ENCODE measurements at regions not wholly inside any gene's neighbourhood (a gene's known extent, or its start where the extent isn't known, plus 50 kb on each side); places are given as distances from the start of the nearest gene placed in this dataset.
A peak's percentile ranks its signal among the peaks of the same experiment; 100 is the strongest.
"Not testable (repeated sequence)": the region's sequence is repeated elsewhere in the genome, so short reads cannot be mapped to it uniquely, and the experiment has no call there.

GRCh38 chr10:30730306-30730705 is 100.8 kb upstream of the LYZL2 start:
- DNase-seq, result no peak

- no peak for DNase-seq
Measured at GRCh38 chr10:30728766-30729165, 99.2 kb upstream of the LYZL2 start.

- DNase-seq, result no peak
Measured at GRCh38 chr10:30728127-30728526, 98.6 kb upstream of the LYZL2 start.

GRCh38 chr10:30727524-30727923 is 98.0 kb upstream of the LYZL2 start:
- DNase-seq, result no peak

GRCh38 chr10:30726783-30727414 is 97.3 kb upstream of the LYZL2 start:
- DNase-seq, result peak; percentile 19

- DNase-seq, result no peak
Measured at GRCh38 chr10:30725661-30726060, 96.1 kb upstream of the LYZL2 start.

GRCh38 chr10:30724296-30724695 is 94.7 kb upstream of the LYZL2 start:
- DNase-seq, result no peak

- no peak for DNase-seq
Measured at GRCh38 chr10:30722956-30723620, 93.5 kb upstream of the LYZL2 start.

GRCh38 chr10:30719832-30720231 is 90.3 kb upstream of the LYZL2 start:
- DNase-seq, result no peak

GRCh38 chr10:30709700-30710358 is 80.3 kb upstream of the LYZL2 start:
- no peak for DNase-seq

- no peak for DNase-seq
Measured at GRCh38 chr10:30709229-30709628, 79.7 kb upstream of the LYZL2 start.

GRCh38 chr10:30708234-30708633 is 78.7 kb upstream of the LYZL2 start:
- DNase-seq, result no peak

- not testable (repeated sequence) for DNase-seq
Measured at GRCh38 chr10:30706189-30706588, 76.6 kb upstream of the LYZL2 start.

- no peak for DNase-seq
Measured at GRCh38 chr10:30705625-30706149, 76.1 kb upstream of the LYZL2 start.

GRCh38 chr10:30705101-30705624 is 75.6 kb upstream of the LYZL2 start:
- no peak for DNase-seq

- not testable (repeated sequence) for DNase-seq
Measured at GRCh38 chr10:30704601-30705100, 75.1 kb upstream of the LYZL2 start.

GRCh38 chr10:30704026-30704600 is 74.6 kb upstream of the LYZL2 start:
- no peak for DNase-seq

GRCh38 chr10:30703446-30703845 is 73.9 kb upstream of the LYZL2 start:
- not testable (repeated sequence) for DNase-seq

- no peak for DNase-seq
Measured at GRCh38 chr10:30702860-30703259, 73.3 kb upstream of the LYZL2 start.

GRCh38 chr10:30701451-30702173 is 72.1 kb upstream of the LYZL2 start:
- no peak for DNase-seq

- DNase-seq, result no peak
Measured at GRCh38 chr10:30697806-30698205, 68.3 kb upstream of the LYZL2 start.

- not testable (repeated sequence) for DNase-seq
Measured at GRCh38 chr10:30697221-30697620, 67.7 kb upstream of the LYZL2 start.
